Activated naive CD4-positive, alpha-beta T cell treated with anti-CD3 and anti-CD28 coated beads for 36 hours (primary cell): ENCODE measurements at regions not wholly inside any gene's neighbourhood (a gene's known extent, or its start where the extent isn't known, plus 50 kb on each side); places are given as distances from the start of the nearest gene placed in this dataset.
"Not testable (repeated sequence)": the region's sequence is repeated elsewhere in the genome, so short reads cannot be mapped to it uniquely, and the experiment has no call there.

Experiments used
- CTCF ChIA-PET: fragments of 350-600 bp; sonication (Branson Sonifier 250); formaldehyde crosslinking; loops from one replicate; lab custom pipeline; 2021; ENCODE audit warnings: antibody characterized with exemption; lab: Charles Lee
- DNase-seq: peaks from one replicate; pipeline ENCODE4 v3.0.0-alpha.2; 2020
- H3K27ac Mint-ChIP-seq: one replicate; pipeline ENCODE4 v1.8.0; 2021; ENCODE audit warnings: mild to moderate bottlenecking, mixed read lengths
- H3K27me3 Mint-ChIP-seq: one replicate; pipeline ENCODE4 v1.8.0; 2021; ENCODE audit warnings: low read depth, mixed read lengths
- H3K36me3 Mint-ChIP-seq: one replicate; pipeline ENCODE4 v1.8.0; 2021; ENCODE audit warnings: low read depth, mixed read lengths
- H3K4me1 Mint-ChIP-seq: one replicate; pipeline ENCODE4 v1.8.0; 2021; ENCODE audit warnings: low read depth, mixed read lengths
- H3K4me3 Mint-ChIP-seq: one replicate; pipeline ENCODE4 v1.8.0; 2021; ENCODE audit warnings: mild to moderate bottlenecking, moderate library complexity, mixed read lengths
- H3K9me3 Mint-ChIP-seq: one replicate; pipeline ENCODE4 v1.8.0; 2021; ENCODE audit warnings: mixed read lengths
- intact Hi-C: fragments of 100-400 bp; cut with micrococcal nuclease; formaldehyde crosslinking; loops from one replicate; pipeline ENCODE4 v1.15.1; 2023

- Mint-ChIP-seq H3K27me3 (no peaks in the 10 kb centered on the region), H3K27ac (peak overlapping the region; percentile 99), H3K36me3 (peaks cover 5% of the 10 kb centered on the region), H3K9me3 (no peaks in the 10 kb centered on the region), H3K4me1 (peaks cover 43% of the 10 kb centered on the region), H3K4me3 (peak overlapping the region; percentile 96)
- CTCF ChIA-PET, result no interaction called here
- peak; percentile 45 for DNase-seq
- intact Hi-C loops, result loop anchor here (1.0 to 2.0 kb wide), 2 partner anchors 7 to 669 kb away; a partner anchor contains a TSS
Measured at GRCh38 chr6:27139756-27140579, 107.5 kb upstream of the PRSS16 start.

- no peaks in the 10 kb centered on the region for H3K9me3 Mint-ChIP-seq
- H3K27ac Mint-ChIP-seq, result peak overlapping the region; percentile 80
- intact Hi-C loops, result no loop called here
- H3K4me1 Mint-ChIP-seq, result peaks cover 41% of the 10 kb centered on the region
- no peak for DNase-seq
- H3K36me3 Mint-ChIP-seq, result peaks cover 5% of the 10 kb centered on the region
- CTCF ChIA-PET, result no interaction called here
- peak overlapping the region; percentile 67 for H3K4me3 Mint-ChIP-seq
- no peaks in the 10 kb centered on the region for H3K27me3 Mint-ChIP-seq
Measured at GRCh38 chr6:27140999-27141528, 106.4 kb upstream of the PRSS16 start.

- Mint-ChIP-seq H3K9me3 (no peaks in the 10 kb centered on the region), H3K27me3 (no peaks in the 10 kb centered on the region), H3K4me3 (no peak overlapping the region), H3K27ac (peak overlapping the region; percentile 25), H3K4me1 (peaks cover 39% of the 10 kb centered on the region), H3K36me3 (peaks cover 5% of the 10 kb centered on the region)
- no peak for DNase-seq
- CTCF ChIA-PET, result no interaction called here
- intact Hi-C loops, result no loop called here
Measured at GRCh38 chr6:27141529-27142015, 105.9 kb upstream of the PRSS16 start.

GRCh38 chr6:27143020-27143388, 104.5 kb upstream of the PRSS16 start:
- H3K36me3 Mint-ChIP-seq, H3K9me3 Mint-ChIP-seq, intact Hi-C loops, H3K4me3 Mint-ChIP-seq, H3K27me3 Mint-ChIP-seq, DNase-seq: not testable (repeated sequence)
- Mint-ChIP-seq H3K27ac (peak overlapping the region; percentile 76), H3K4me1 (peaks cover 35% of the 10 kb centered on the region)
- CTCF ChIA-PET, result interaction anchor here (2.9 kb wide), 1 partner anchor 16 kb away, joined by 13 read pairs; no protein-coding TSS in a partner anchor

DNA sequence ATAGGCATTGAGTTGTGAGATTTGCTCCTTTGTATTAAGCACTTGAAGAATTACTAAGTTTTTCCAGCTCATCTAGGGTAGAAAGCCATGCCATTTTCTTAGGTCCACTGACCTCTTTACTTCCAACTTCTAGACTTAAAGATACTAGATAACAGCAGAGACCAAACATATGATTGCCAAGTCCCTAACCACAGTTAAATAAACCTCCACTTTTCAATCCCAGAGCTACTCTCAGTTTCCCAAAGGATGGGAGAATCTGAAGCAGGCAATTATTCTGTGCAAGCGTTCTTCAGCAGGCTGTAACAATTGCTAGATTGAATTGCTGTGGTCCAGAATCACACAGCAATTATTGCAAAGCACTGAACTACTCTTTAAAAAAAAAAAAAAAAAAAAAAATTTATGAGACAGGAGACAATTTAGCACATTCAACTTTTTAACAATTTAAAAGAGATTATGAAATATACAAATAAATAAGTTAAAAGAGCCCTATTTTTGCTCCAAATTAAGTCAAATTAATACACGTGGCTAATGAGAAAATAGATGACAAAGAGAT, 104.0 kb upstream of the PRSS16 start:
- CTCF ChIA-PET, result interaction anchor here (1.1 to 2.9 kb wide), 2 partner anchors 10 to 16 kb away, joined by 3 to 13 read pairs; no protein-coding TSS in a partner anchor
- Mint-ChIP-seq H3K36me3 (peaks cover 5% of the 10 kb centered on the region), H3K27me3 (no peaks in the 10 kb centered on the region), H3K9me3 (no peaks in the 10 kb centered on the region), H3K27ac (peak overlapping the region; percentile 76), H3K4me1 (peaks cover 30% of the 10 kb centered on the region), H3K4me3 (peak overlapping the region; percentile 9)
- no peak for DNase-seq
- intact Hi-C loops, result no loop called here

DNA sequence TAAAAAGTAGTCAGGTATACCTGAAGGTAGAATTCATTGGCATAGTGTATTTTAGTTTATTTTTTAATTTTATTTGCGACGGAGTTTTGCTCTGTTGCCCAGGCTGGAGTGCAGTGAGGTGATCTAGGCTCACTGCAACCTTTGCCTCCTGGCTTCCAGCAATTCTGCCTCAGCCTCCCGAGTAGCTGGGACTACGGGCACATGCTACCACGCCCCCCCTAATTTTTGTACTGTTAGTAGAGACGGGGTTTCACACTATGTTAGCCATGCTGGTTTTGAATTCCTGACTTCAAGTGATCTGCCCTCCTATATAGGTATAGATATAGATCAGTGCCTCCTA, 102.8 kb upstream of the PRSS16 start:
- H3K27ac Mint-ChIP-seq, result no peak overlapping the region
- intact Hi-C loops, result loop anchor here (5.0 kb wide), 1 partner anchor 1022 kb away; a partner anchor contains a TSS
- CTCF ChIA-PET, result interaction anchor here (1.1 to 2.9 kb wide), 4 partner anchors 11 to 18 kb away, joined by 3 to 13 read pairs (median 3); a partner anchor contains a TSS
- H3K27me3 Mint-ChIP-seq, result no peaks in the 10 kb centered on the region
- H3K36me3 Mint-ChIP-seq, result peaks cover 1% of the 10 kb centered on the region
- no peaks in the 10 kb centered on the region for H3K9me3 Mint-ChIP-seq
- H3K4me1 Mint-ChIP-seq, result peaks cover 25% of the 10 kb centered on the region
- no peak for DNase-seq
- H3K4me3 Mint-ChIP-seq, result peak overlapping the region; percentile 48

DNA sequence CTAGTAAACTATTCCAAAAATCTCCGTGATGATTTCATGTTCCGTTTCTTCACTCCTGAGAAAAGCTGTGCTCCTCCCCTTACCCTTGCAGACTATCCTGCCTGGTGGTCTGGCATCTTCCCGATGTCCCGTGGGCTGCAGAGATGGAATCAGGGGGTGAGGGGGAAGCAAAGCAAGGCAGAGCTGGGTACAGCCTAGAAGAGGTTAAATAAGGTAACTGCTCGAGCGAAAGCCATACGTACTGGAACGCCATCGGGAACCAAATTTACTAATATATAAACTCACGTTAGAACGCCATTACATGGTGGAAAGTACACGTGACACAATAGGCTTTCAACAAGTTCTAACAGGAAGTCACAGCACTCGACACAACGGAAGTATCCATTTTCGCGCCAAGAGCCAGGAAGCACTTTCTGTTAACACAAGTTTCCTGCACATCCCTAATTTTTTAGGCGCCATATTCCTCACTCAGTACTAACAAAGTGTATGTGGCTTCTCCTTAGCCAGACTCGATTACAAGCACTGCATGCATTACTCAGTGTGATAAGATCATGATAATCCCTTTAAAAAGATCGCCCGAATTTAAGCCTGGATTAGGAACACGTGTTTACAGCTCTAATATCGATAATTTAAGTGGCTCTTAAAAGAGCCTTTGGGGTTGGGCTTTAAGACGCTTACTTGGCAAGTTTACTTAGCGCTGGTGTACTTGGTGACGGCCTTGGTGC, 101.6 kb upstream of the PRSS16 start:
- intact Hi-C loops, result loop anchor here (1.0 to 5.0 kb wide), 6 partner anchors 14 to 1024 kb away; a partner anchor contains a TSS
- H3K36me3 Mint-ChIP-seq, result peaks cover 1% of the 10 kb centered on the region
- peaks cover 19% of the 10 kb centered on the region for H3K4me1 Mint-ChIP-seq
- H3K9me3 Mint-ChIP-seq, result no peaks in the 10 kb centered on the region
- H3K27ac Mint-ChIP-seq, result no peak overlapping the region
- CTCF ChIA-PET, result interaction anchor here (1.2 to 2.9 kb wide), 4 partner anchors 9 to 19 kb away, joined by 3 to 13 read pairs (median 3); a partner anchor contains a TSS
- no peaks in the 10 kb centered on the region for H3K27me3 Mint-ChIP-seq
- DNase-seq, result peak; percentile 86
- H3K4me3 Mint-ChIP-seq, result no peak overlapping the region

GRCh38 chr6:27146456-27146705, 101.1 kb upstream of the PRSS16 start:
- H3K27me3 Mint-ChIP-seq, H3K27ac Mint-ChIP-seq, DNase-seq, H3K9me3 Mint-ChIP-seq, H3K36me3 Mint-ChIP-seq, H3K4me3 Mint-ChIP-seq: not testable (repeated sequence)
- CTCF ChIA-PET, result interaction anchor here (1.3 to 1.6 kb wide), 2 partner anchors 9 to 13 kb away, joined by 3 to 5 read pairs; no protein-coding TSS in a partner anchor
- H3K4me1 Mint-ChIP-seq, result peaks cover 14% of the 10 kb centered on the region
- intact Hi-C loops, result loop anchor here (1.0 to 5.0 kb wide), 6 partner anchors 14 to 1024 kb away; a partner anchor contains a TSS

- Mint-ChIP-seq H3K4me3 (no peak overlapping the region), H3K27me3 (no peaks in the 10 kb centered on the region), H3K9me3 (no peaks in the 10 kb centered on the region), H3K36me3 (no peaks in the 10 kb centered on the region), H3K4me1 (peaks cover 11% of the 10 kb centered on the region), H3K27ac (no peak overlapping the region)
- DNase-seq, result peak; percentile 87
- intact Hi-C loops, result loop anchor here (1.0 to 5.0 kb wide), 8 partner anchors 8 to 1025 kb away; a partner anchor contains a TSS
- CTCF ChIA-PET, result interaction anchor here (0.9 to 1.3 kb wide), 2 partner anchors 9 to 14 kb away, joined by 3 to 5 read pairs; no protein-coding TSS in a partner anchor
Measured at GRCh38 chr6:27146706-27147505, 100.6 kb upstream of the PRSS16 start.

- no peaks in the 10 kb centered on the region for H3K36me3 Mint-ChIP-seq
- DNase-seq, result no peak
- peaks cover 9% of the 10 kb centered on the region for H3K4me1 Mint-ChIP-seq
- intact Hi-C loops, result loop anchor here (1.0 to 5.0 kb wide), 2 partner anchors 661 to 1026 kb away; a partner anchor contains a TSS
- H3K27me3 Mint-ChIP-seq, result no peaks in the 10 kb centered on the region
- H3K9me3 Mint-ChIP-seq, result no peaks in the 10 kb centered on the region
- CTCF ChIA-PET, result no interaction called here
- H3K27ac Mint-ChIP-seq, result peak overlapping the region; percentile 55
- H3K4me3 Mint-ChIP-seq, result peak overlapping the region; percentile 7
Measured at GRCh38 chr6:27148404-27148795, 99.1 kb upstream of the PRSS16 start.

DNA sequence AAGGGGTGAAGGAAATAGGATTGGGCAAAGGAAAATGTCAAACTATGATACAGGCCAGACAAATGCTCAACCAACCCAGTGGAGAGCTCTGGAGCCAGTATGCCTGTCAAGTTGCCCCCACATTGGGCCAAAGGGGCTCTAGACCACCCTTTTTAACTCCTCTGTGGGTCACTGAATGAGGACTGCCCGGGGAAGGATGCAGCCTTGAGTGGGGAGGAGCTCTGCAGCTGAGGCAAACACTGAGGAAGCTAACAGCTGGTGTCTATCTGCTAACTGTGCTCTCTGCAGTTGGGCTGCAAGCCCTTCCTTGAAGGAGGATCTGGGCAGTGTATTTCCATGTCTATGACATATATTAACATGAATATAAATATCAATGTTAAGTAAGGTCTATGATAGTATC, 98.4 kb upstream of the PRSS16 start:
- peaks cover 5% of the 10 kb centered on the region for H3K4me1 Mint-ChIP-seq
- no peak overlapping the region for H3K27ac Mint-ChIP-seq
- no peak for DNase-seq
- CTCF ChIA-PET, result interaction anchor here (1.2 kb wide), 1 partner anchor 22 kb away, joined by 6 read pairs; no protein-coding TSS in a partner anchor
- H3K36me3 Mint-ChIP-seq, result no peaks in the 10 kb centered on the region
- no peak overlapping the region for H3K4me3 Mint-ChIP-seq
- no peaks in the 10 kb centered on the region for H3K9me3 Mint-ChIP-seq
- H3K27me3 Mint-ChIP-seq, result no peaks in the 10 kb centered on the region
- intact Hi-C loops, result loop anchor here (5.0 kb wide), 1 partner anchor 1027 kb away; a partner anchor contains a TSS
